ENCODE measurements at regions not wholly inside any gene's neighbourhood (a gene's known extent, or its start where the extent isn't known, plus 50 kb on each side); places are given as distances from the start of the nearest gene placed in this dataset.
"Not testable (repeated sequence)": the region's sequence is repeated elsewhere in the genome, so short reads cannot be mapped to it uniquely, and the experiment has no call there.

DNA sequence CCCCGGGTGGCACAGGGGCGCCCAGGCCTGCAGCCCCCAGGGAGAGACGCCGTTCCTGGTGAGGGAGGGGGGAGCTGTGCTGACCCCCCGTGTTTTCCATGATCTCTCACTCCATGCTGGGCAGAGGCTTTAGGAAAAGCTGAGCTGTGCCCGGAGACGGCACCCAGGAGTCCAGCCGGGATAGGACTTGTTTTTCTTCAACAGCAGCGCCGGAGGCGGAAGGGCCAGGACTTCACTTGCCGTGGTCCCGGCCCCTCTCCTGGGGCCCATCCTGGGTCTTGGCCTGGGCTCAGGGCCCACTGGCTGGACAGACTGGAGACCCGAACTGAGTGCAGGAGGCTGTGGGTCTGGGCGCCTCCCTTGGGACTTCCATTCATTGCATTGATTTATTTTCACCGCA, 176.8 kb upstream of the ZNF469 start:
- H3K9me1 ChIP-seq (ENCODE audit: control insufficient read depth, insufficient read depth, low read length); FAIRE-seq; BruUV-seq (replicated peaks); H3K36me3 ChIP-seq (ENCODE audit: control insufficient read depth, insufficient read depth, low read length); H3K4me1 ChIP-seq (replicated peaks in 1 of 2; ENCODE audit: control insufficient read depth in 2 of 2, insufficient read depth in 2 of 2, low read length in 2 of 2); H3K79me2 ChIP-seq (ENCODE audit: control insufficient read depth, insufficient read depth, low read length); POLR2A ChIA-PET; DNase-seq (ENCODE audit: extremely low read depth in 1 of 4, low spot score in 3 of 4); ATAC-seq; CTCF ChIA-PET (ENCODE audit: low intra/inter-chr PET ratio); H3K27ac ChIP-seq (ENCODE audit: extremely low read depth, low read depth, low read length); H2AFZ ChIP-seq (ENCODE audit: low read depth, low read length); H3K4me3 ChIP-seq; intact Hi-C loops (cut with micrococcal nuclease); H4K20me1 ChIP-seq (replicated peaks; ENCODE audit: control insufficient read depth, insufficient read depth, low read length); H3K9ac ChIP-seq (ENCODE audit: insufficient read depth in 1 of 2, low read depth in 2 of 2, low read length in 2 of 2); H3K4me2 ChIP-seq (ENCODE audit: insufficient read depth, low read length); H3K9me3 ChIP-seq (replicated peaks; ENCODE audit: control insufficient read depth, insufficient read depth, low read depth, low read length); in situ Hi-C loops (cut with MboI): not testable (repeated sequence)
- WGBS (ENCODE audit: insufficient coverage, low coverage, missing lambda C conversion rate): 35% methylated on average over 6 of the region's 16 CpGs
- H3K27me3 ChIP-seq (ENCODE audit: control insufficient read depth in 2 of 2, insufficient read depth in 2 of 2, low read length in 2 of 2): peaks cover 0 to 36% of the 10 kb centered on the region in 2 experiments; a peak in 4 of 5 replicates

DNA sequence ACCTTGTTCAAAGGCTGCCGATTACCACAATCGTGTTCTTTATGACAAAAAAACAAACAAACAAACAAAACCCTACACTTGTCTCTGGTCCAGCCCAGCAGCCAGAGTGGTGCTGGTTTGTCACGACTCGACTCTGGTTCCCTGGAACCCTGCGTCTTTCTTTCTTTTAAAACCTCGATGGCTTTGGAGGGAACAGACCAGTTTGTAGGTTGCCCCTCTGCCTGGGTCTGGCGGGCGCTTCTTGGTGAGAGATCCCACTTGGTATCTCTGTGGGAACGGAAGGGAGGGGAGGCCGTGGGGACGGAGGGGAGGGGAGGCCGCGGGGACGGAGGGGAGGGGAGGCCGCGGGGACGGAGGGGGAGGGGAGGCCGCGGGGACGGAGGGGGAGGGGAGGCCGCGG, 176.2 kb upstream of the ZNF469 start:
- intact Hi-C loops (cut with micrococcal nuclease); POLR2A ChIA-PET; H3K27ac ChIP-seq (ENCODE audit: extremely low read depth, low read depth, low read length): not testable (repeated sequence)

More for the DNA sequence above, 176.2 kb upstream of the ZNF469 start:
- H2AFZ ChIP-seq (ENCODE audit: low read depth, low read length); H3K9me3 ChIP-seq (replicated peaks; ENCODE audit: control insufficient read depth, insufficient read depth, low read depth, low read length); H3K4me1 ChIP-seq (replicated peaks in 1 of 2; ENCODE audit: control insufficient read depth in 2 of 2, insufficient read depth in 2 of 2, low read length in 2 of 2); CTCF ChIA-PET (ENCODE audit: low intra/inter-chr PET ratio); DNase-seq (ENCODE audit: extremely low read depth in 1 of 4, low spot score in 3 of 4); in situ Hi-C loops (cut with MboI); H3K4me3 ChIP-seq; BruUV-seq (replicated peaks); ATAC-seq; FAIRE-seq; H3K9me1 ChIP-seq (ENCODE audit: control insufficient read depth, insufficient read depth, low read length); H3K9ac ChIP-seq (ENCODE audit: insufficient read depth in 1 of 2, low read depth in 2 of 2, low read length in 2 of 2); H3K79me2 ChIP-seq (ENCODE audit: control insufficient read depth, insufficient read depth, low read length); H3K36me3 ChIP-seq (ENCODE audit: control insufficient read depth, insufficient read depth, low read length); H4K20me1 ChIP-seq (replicated peaks; ENCODE audit: control insufficient read depth, insufficient read depth, low read length); H3K4me2 ChIP-seq (ENCODE audit: insufficient read depth, low read length): not testable (repeated sequence)
- 32% methylated on average over 3 of the region's 22 CpGs for WGBS (ENCODE audit: insufficient coverage, low coverage, missing lambda C conversion rate)
- peaks cover 0 to 34% of the 10 kb centered on the region in 2 experiments; a peak in 4 of 5 replicates for H3K27me3 ChIP-seq (ENCODE audit: control insufficient read depth in 2 of 2, insufficient read depth in 2 of 2, low read length in 2 of 2)

Measured in K562 (cell line).